Neuron (in vitro differentiated cells): ENCODE measurements at regions not wholly inside any gene's neighbourhood (a gene's known extent, or its start where the extent isn't known, plus 50 kb on each side); places are given as distances from the start of the nearest gene placed in this dataset.

ENCODE experiments used
- H2AFZ ChIP-seq: one replicate; pipeline ENCODE4 v1.6.1; 2013; ENCODE audit warnings: low read depth, mild to moderate bottlenecking, inconsistent platforms, low read length, moderate library complexity
- H3K27me3 ChIP-seq: one replicate; pipeline ENCODE4 v1.6.1; 2013; ENCODE audit warnings: low read length; ENCODE audit not compliant: insufficient read depth
- H3K36me3 ChIP-seq: one replicate; pipeline ENCODE4 v1.6.1; 2013; ENCODE audit warnings: low read length; ENCODE audit not compliant: insufficient read depth
- H3K4me1 ChIP-seq: one replicate; pipeline ENCODE4 v1.6.1; 2013; ENCODE audit warnings: low read length; ENCODE audit not compliant: insufficient read depth
- H3K4me3 ChIP-seq: 2 replicates; pipeline ENCODE4 v1.5.1; 2013; ENCODE audit warnings: mild to moderate bottlenecking, low read length, moderate library complexity
- H3K9me3 ChIP-seq: one replicate; pipeline ENCODE4 v1.6.1; 2013; ENCODE audit warnings: low read length

DNA sequence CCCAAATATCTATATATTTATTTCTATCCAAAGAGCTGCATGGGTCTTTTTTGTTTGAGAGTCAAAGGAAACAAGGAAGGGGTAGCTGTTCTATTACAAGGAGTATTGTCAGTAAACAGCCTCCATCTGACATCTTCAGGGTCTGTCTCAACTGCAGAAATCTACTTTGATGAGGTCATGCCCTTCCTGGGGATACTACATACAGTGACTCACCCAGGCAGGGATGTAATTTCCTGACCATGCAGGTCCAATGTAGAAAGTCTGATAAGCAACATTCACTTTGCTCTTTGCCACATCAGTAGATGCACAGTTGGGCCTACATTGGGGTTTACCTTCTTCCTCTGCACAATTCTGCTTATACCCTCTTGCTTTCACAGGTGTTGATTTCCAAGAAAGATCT, 165.5 kb downstream of the TLR4 start:
- Histone ChIP-seq H3K4me1 (no peaks in the 10 kb centered on the region), H3K36me3 (no peaks in the 10 kb centered on the region), H3K4me3 (no peak overlapping the region), H3K27me3 (no peaks in the 10 kb centered on the region), H3K9me3 (no peaks in the 10 kb centered on the region), H2AFZ (no peak overlapping the region)

DNA sequence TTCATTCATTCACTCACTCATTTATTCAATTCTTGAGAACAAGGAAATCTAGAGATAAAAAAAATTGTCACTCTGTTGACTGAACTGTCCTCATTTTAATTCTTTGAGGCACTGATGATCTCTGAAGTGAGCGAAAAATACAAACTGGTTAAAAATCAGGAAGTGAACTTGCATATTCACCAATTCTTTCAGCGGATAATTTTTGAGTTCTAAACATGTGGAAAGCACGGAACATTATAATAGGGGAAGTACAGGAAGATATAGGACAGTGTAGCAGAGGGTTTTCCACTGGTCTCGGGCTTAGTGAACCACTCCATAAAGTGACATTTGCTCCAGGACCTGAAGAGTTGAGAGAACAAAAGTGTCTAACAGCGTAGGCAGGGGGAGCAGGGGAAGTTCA, 169.5 kb downstream of the TLR4 start:
- Histone ChIP-seq H3K9me3 (no peaks in the 10 kb centered on the region), H3K36me3 (no peaks in the 10 kb centered on the region), H2AFZ (no peak overlapping the region), H3K4me1 (no peaks in the 10 kb centered on the region), H3K4me3 (no peak overlapping the region), H3K27me3 (no peaks in the 10 kb centered on the region)

DNA sequence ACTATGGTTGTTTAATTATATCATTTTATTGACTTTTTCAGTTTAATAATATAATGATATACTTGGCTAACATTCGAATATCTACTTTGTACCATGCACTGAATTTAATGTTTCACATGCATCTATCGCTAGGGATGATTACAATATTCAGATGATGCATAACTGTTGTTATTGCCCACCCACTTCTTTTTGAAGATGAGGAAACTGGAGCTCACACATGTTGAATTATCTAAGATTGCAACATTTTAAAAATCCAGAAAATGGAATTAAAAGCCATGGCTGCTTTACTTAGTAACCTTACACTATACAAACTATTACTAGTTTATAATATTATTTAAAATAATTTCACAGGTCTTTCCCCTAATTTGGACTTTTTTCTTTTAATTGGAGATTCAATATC, 171.7 kb downstream of the TLR4 start:
- Histone ChIP-seq H3K4me1 (no peaks in the 10 kb centered on the region), H3K27me3 (no peaks in the 10 kb centered on the region), H3K9me3 (no peaks in the 10 kb centered on the region), H3K36me3 (no peaks in the 10 kb centered on the region), H3K4me3 (no peak overlapping the region), H2AFZ (no peak overlapping the region)

DNA sequence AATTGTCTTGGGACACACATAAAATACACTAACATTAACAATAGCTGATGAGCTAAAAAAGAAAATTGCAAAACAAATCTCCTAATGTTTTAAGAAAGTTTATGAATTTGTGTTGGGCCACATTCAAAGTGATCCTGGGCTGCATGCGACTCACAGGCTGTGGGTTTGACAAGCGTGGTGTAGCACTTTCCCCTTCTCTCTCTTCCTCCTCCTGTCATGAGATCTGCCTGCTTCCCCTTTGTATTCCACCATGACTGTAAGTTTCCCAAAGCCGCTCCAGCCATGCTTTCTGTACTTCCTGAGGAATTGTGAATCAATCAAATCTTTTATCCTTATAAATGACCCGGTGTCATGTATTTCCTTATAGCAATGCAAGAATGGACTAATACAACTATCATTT, 178.0 kb downstream of the TLR4 start:
- H3K27me3 ChIP-seq, result no peaks in the 10 kb centered on the region
- no peaks in the 10 kb centered on the region for H3K9me3 ChIP-seq
- H3K4me1 ChIP-seq, result no peaks in the 10 kb centered on the region
- no peak overlapping the region for H2AFZ ChIP-seq
- H3K4me3 ChIP-seq, result no peak overlapping the region
- no peaks in the 10 kb centered on the region for H3K36me3 ChIP-seq

DNA sequence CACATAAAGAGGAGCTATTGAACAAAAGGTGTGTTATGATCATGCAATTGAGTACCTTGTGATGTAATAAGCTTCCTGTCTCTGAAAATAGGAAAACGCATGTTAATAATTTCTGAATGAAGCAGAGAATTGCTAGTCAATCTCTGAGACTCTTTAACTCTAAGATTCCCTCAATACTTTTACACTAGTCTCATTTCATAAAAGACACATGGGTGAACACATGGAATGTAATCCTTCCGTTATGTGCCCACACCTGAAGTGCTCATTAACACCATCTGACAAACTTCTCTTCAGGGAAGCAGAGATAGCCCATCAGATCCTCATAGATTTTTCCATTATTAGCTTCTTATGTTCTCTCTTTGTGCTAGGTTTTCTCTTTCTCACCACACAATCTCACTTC, 182.4 kb downstream of the TLR4 start:
- H3K27me3 ChIP-seq, result no peaks in the 10 kb centered on the region
- no peak overlapping the region for H2AFZ ChIP-seq
- no peak overlapping the region for H3K4me3 ChIP-seq
- H3K4me1 ChIP-seq, result peaks cover 7% of the 10 kb centered on the region
- no peaks in the 10 kb centered on the region for H3K9me3 ChIP-seq
- no peaks in the 10 kb centered on the region for H3K36me3 ChIP-seq

DNA sequence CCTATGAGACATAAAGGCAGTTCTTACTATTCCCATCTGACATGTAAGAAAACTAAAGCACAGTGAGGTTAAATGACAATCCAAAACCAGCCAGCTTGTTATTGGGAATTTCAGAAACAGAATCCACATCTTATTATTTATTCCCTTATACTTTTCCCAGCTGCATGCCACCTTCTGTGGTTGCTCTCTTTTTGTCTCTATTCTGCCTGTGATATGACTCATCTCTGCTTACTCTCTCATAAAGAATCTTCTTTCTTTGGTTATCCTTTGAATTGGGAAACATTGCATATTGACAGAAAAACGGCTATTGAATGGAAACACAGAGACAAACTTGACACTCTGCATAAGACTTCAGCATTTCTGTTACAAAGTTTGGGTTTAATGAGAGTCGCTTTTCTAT, 183.2 kb downstream of the TLR4 start:
- Histone ChIP-seq H2AFZ (no peak overlapping the region), H3K36me3 (no peaks in the 10 kb centered on the region), H3K4me1 (peaks cover 7% of the 10 kb centered on the region), H3K27me3 (no peaks in the 10 kb centered on the region), H3K9me3 (no peaks in the 10 kb centered on the region), H3K4me3 (no peak overlapping the region)

DNA sequence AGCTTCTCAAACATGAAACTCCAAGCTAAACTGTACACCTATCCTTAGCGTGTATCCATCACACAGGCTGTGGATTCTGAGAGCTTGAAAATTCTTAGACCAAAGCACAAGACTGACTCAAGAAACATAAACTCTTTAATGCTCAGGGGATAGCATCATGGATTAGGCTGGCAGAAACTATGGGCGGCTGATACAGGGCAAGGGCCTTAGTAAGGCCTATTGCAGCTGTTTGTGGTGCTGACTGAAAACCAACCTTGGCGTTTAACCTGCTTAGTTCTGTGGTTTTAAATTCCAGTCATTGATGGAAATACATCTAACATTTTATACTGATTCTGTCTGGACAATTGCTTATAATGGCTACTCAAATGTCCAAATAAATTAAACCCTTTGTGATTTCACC, 183.7 kb downstream of the TLR4 start:
- H3K4me3 ChIP-seq, result no peak overlapping the region
- H3K4me1 ChIP-seq, result peaks cover 7% of the 10 kb centered on the region
- H2AFZ ChIP-seq, result no peak overlapping the region
- H3K36me3 ChIP-seq, result no peaks in the 10 kb centered on the region
- no peaks in the 10 kb centered on the region for H3K27me3 ChIP-seq
- H3K9me3 ChIP-seq, result no peaks in the 10 kb centered on the region

DNA sequence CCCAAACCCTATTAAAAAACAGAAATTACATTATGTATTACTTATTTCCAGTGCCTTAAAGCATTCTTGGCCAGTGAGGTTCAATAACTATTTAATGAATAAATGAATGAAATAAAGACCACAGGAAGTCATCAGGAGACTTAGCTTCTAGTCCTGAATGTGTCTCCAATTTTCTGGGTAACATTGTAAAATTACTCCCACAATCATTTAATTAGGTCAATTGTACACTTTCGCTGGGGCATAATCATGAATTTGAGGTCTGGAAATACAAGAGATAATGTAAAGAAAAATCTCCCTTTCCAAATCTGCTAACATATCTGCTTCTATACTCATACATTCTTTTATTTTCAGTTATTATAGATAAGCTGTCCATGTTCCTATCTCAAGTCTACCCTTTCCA, 199.2 kb downstream of the TLR4 start:
- Histone ChIP-seq H3K9me3 (no peaks in the 10 kb centered on the region), H3K36me3 (no peaks in the 10 kb centered on the region), H3K4me3 (no peak overlapping the region), H3K27me3 (no peaks in the 10 kb centered on the region), H2AFZ (no peak overlapping the region), H3K4me1 (no peaks in the 10 kb centered on the region)

DNA sequence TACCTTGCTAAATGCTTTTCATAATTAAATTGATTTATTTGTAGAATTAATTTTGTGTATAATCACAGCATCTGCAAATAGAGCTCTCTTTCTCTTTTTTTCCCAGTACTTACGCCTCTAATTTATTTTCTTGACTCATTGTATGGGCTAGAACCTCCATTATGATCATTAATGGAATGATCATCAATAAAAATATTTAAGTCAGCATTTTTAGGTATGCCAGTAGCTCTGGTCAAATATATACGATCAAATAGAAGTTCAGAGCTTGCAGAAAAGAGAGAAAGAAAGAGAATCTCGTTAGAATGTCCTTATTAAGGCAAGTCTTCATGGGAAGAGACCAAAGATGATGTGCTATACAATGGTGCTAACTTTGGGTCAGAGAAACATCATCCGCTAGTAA, 202.6 kb downstream of the TLR4 start:
- Histone ChIP-seq H3K27me3 (no peaks in the 10 kb centered on the region), H3K36me3 (no peaks in the 10 kb centered on the region), H2AFZ (no peak overlapping the region), H3K9me3 (peaks cover 3% of the 10 kb centered on the region), H3K4me3 (no peak overlapping the region), H3K4me1 (no peaks in the 10 kb centered on the region)

DNA sequence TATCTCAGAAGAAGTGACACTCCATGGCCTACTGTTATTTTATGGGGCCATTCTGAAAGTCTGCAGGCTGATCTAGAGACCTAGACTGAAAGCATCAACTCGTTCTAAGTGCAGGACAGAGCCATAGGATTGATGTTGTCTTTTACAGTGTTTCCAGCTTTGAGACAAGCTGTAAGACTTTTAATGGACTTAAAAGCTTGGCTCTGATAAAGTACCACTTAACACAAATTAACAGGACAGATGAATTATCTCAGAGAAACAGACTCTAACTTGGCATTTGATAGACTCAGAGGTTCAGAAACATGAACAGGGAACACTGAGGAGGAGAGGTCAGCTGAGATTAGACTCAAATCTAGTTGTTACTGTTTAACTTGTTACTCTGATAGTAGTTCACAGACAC, 203.2 kb downstream of the TLR4 start:
- no peak overlapping the region for H3K4me3 ChIP-seq
- H3K36me3 ChIP-seq, result no peaks in the 10 kb centered on the region
- H3K4me1 ChIP-seq, result no peaks in the 10 kb centered on the region
- H3K27me3 ChIP-seq, result no peaks in the 10 kb centered on the region
- peaks cover 3% of the 10 kb centered on the region for H3K9me3 ChIP-seq
- H2AFZ ChIP-seq, result no peak overlapping the region

DNA sequence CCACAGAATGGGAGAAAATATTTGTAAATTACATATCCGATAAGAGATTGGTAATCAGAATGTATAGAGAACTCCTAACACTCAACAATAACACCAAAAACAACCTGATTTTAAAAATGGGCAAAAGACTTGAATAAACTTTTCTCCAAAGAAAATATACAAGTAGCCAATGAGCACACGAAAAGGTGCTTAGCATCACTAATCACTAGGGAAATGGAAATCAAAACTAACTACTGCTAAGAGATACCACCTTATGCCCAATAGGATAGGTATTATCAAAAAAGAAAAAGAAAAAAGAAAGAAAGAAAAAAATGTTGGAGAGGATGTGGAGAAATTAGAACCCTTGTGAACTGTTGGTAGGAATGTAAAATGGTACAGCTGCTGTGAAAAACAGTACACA, 212.1 kb downstream of the TLR4 start:
- Histone ChIP-seq H3K4me1 (no peaks in the 10 kb centered on the region), H3K4me3 (no peak overlapping the region), H2AFZ (no peak overlapping the region), H3K36me3 (no peaks in the 10 kb centered on the region), H3K27me3 (no peaks in the 10 kb centered on the region), H3K9me3 (peaks cover 1% of the 10 kb centered on the region)

DNA sequence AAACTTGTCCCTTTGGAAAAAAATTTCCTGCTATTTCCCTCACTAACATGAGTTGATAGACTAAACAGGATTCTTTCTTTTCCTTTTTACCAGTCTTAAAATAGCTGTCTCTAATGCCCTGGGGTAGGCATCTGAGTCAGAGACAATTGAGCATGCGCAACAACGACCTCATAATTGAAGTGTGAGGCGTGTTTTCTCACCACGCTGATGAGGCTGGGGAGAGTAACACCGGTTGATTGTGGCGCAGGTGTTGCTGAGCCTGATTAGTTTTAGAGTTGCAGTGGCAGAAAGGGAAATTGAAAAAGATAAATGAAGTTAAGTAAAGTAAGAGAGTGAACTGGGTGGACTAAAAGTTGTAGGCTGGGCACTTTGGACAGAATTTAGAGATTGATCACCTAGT, 213.7 kb downstream of the TLR4 start:
- no peaks in the 10 kb centered on the region for H3K27me3 ChIP-seq
- H2AFZ ChIP-seq, result no peak overlapping the region
- H3K9me3 ChIP-seq, result no peaks in the 10 kb centered on the region
- no peaks in the 10 kb centered on the region for H3K4me1 ChIP-seq
- no peaks in the 10 kb centered on the region for H3K36me3 ChIP-seq
- H3K4me3 ChIP-seq, result no peak overlapping the region

DNA sequence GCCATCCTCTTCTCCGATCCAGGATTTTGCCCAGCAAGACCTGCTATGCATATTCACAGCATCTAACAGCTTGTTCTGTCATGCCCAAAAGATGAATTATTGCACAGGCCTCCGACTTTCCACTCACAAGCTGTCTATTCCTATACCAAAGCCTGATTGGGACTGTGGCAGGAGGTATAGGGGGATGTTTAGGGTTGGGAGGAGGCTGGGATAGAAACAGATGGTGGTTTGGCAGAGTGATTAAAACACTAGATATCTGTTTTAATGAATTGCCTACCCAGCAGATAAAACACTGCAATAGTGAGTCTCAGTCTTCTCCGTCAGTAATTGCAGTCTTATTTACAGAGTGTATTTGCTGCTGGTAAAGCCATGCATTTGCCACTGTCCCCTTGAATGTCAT, 215.3 kb downstream of the TLR4 start:
- H2AFZ ChIP-seq, result no peak overlapping the region
- no peaks in the 10 kb centered on the region for H3K36me3 ChIP-seq
- no peaks in the 10 kb centered on the region for H3K9me3 ChIP-seq
- H3K4me3 ChIP-seq, result no peak overlapping the region
- H3K27me3 ChIP-seq, result no peaks in the 10 kb centered on the region
- H3K4me1 ChIP-seq, result no peaks in the 10 kb centered on the region

DNA sequence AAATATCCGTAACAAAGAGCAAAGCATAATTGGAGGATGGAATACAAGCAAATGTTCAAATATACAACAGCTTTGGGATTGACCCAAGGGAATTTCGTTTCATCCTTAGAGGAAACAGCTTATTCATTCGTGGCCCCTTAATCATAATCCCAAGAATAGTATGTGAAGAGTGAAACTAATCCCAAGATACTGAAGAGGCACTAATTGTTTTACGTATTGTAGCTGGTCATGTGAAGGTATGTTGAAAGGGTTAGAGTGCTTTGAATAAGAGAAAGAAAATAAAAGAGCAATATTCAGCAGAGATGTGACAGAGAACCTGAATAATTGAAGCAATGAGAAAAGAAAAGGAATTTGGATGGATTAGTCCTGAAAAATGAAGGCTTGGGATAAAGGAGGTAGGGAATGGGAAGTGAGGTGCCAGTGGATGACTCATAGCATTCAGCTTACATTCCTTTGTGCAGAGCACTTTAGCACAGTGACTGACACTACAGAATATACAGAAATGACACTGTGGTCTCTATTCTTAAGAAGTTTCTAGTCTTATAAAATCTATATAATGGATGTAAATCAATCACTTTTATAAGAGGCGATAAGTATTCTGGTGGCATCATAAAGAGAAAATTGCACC, 221.9 kb downstream of the TLR4 start:
- peaks cover 6% of the 10 kb centered on the region for H3K4me1 ChIP-seq

More for the DNA sequence above, 221.9 kb downstream of the TLR4 start:
- Histone ChIP-seq H2AFZ (no peak overlapping the region), H3K4me3 (no peak overlapping the region), H3K36me3 (no peaks in the 10 kb centered on the region), H3K9me3 (no peaks in the 10 kb centered on the region), H3K27me3 (no peaks in the 10 kb centered on the region)
